A549 (cell line): ENCODE measurements at regions not wholly inside any gene's neighbourhood (a gene's known extent, or its start where the extent isn't known, plus 50 kb on each side); places are given as distances from the start of the nearest gene placed in this dataset.

Experiments
- ATAC-seq, 2 experiments: fragments of 200-7000 bp in 1 of 2; fragments of >200 bp in 1 of 2; cut with Nextera tagmentation in 1 of 2; cut with Tn5 transposase in 1 of 2; 3 replicates each; pipeline versions ENCODE4 v1.8.0 to v1.9.1; 2018 to 2020; ENCODE audit warnings: mild to moderate bottlenecking in 1 of 2, moderate library complexity in 1 of 2
- CTCF ChIA-PET: fragments of 300-600 bp; sonication (Branson Sonifier 250); formaldehyde crosslinking; extraction: SDS; loops from one replicate; lab custom pipeline; 2021; ENCODE audit warnings: antibody characterized with exemption, inconsistent platforms; lab: Yijun Ruan, JAX
- POLR2A ChIA-PET: fragments of 350-600 bp; formaldehyde crosslinking; extraction: SDS; loops from one replicate; lab custom pipeline; 2021; ENCODE audit warnings: antibody characterized with exemption, inconsistent platforms; lab: Yijun Ruan, JAX
- DNase-seq, 2 experiments: peaks; one replicate each; pipeline versions ENCODE4 v3.0.0 to v3.0.0-alpha.2; 2011 to 2016; ENCODE audit warnings: low read depth in 1 of 2, low spot score in 1 of 2
- FAIRE-seq: peaks from 2 replicates; lab custom pipeline; 2011; peaks lifted over from hg19 to GRCh38; lab: Jason Lieb, UNC
- H3K27ac ChIP-seq, 2 experiments: fragments of >200 bp; sonication (Bioruptor Twin); formaldehyde crosslinking; 3 replicates each; pipeline ENCODE4 v1.5.1; 2016 to 2017
- H3K4me1 ChIP-seq: fragments of >200 bp; sonication (Bioruptor Twin); formaldehyde crosslinking; 3 replicates; pipeline ENCODE4 v1.6.1; 2016
- H3K4me2 ChIP-seq: fragments of >200 bp; sonication (Bioruptor Twin); formaldehyde crosslinking; 3 replicates; pipeline ENCODE4 v1.6.1; 2016
- H3K4me3 ChIP-seq: fragments of >200 bp; sonication (Bioruptor Twin); formaldehyde crosslinking; 3 replicates; pipeline ENCODE4 v1.5.1; 2016
- H3K9me3 ChIP-seq: fragments of >200 bp; sonication (Bioruptor Twin); formaldehyde crosslinking; 3 replicates; pipeline ENCODE4 v1.6.1; 2016
- ATOH8 ChIP-seq: fragments of 250-450 bp; sonication (Bioruptor Pico); IDR thresholded peaks from 2 replicates; pipeline ENCODE4 v1.5.0; 2020; ENCODE audit warnings: low read depth, mild to moderate bottlenecking, moderate library complexity
- BHLHE40 ChIP-seq: IDR thresholded peaks from 2 replicates; pipeline ENCODE4 v1.6.1; 2012; ENCODE audit warnings: low read depth, low read length, inconsistent platforms
- CBX2 ChIP-seq: fragments of 200-600 bp; sonication (generic); IDR thresholded peaks from 2 replicates; pipeline ENCODE4 v1.6.1; 2016; ENCODE audit warnings: low read depth, mild to moderate bottlenecking, borderline replicate concordance
- CBX8 ChIP-seq: fragments of 200-600 bp; sonication (generic); IDR thresholded peaks from 2 replicates; pipeline ENCODE4 v1.6.1; 2016
- CEBPB ChIP-seq, 2 experiments: fragments of >200 bp in 1 of 2; sonication (Bioruptor Twin) in 1 of 2; formaldehyde crosslinking in 1 of 2; IDR thresholded peaks; 2 replicates each; pipeline ENCODE4 v1.6.1; 2012 to 2016
- CTCF ChIP-seq: fragments of >200 bp; sonication (Bioruptor Twin); formaldehyde crosslinking; IDR thresholded peaks from 3 replicates; pipeline ENCODE4 v1.5.1; 2016
- E2F6 ChIP-seq: IDR thresholded peaks from 2 replicates; pipeline ENCODE4 v1.6.1; 2012; ENCODE audit warnings: low read depth, borderline replicate concordance
- EHF ChIP-seq: fragments of 250-450 bp; sonication (Bioruptor Pico); IDR thresholded peaks from 2 replicates; pipeline ENCODE4 v1.5.0; 2020; ENCODE audit warnings: mild to moderate bottlenecking
- EP300 ChIP-seq, 2 experiments: fragments of >200 bp; sonication (Bioruptor Twin); formaldehyde crosslinking; IDR thresholded peaks; 2 replicates in 1 of 2; 3 replicates in 1 of 2; pipeline ENCODE4 v1.6.1; 2016 to 2017
- FOSB ChIP-seq: fragments of 250-450 bp; sonication (Bioruptor Pico); IDR thresholded peaks from 2 replicates; pipeline ENCODE4 v1.5.0; 2020; ENCODE audit warnings: mild to moderate bottlenecking, moderate library complexity
- FOXS1 ChIP-seq: fragments of 250-450 bp; sonication (Bioruptor Pico); IDR thresholded peaks from 2 replicates; pipeline ENCODE4 v1.5.0; 2020; ENCODE audit warnings: mild to moderate bottlenecking, moderate library complexity
- HOXB5 ChIP-seq: fragments of 250-450 bp; sonication (Bioruptor Pico); IDR thresholded peaks from 2 replicates; pipeline ENCODE4 v1.5.0; 2020; ENCODE audit warnings: mild to moderate bottlenecking, moderate library complexity
- JUN ChIP-seq, 2 experiments: fragments of >200 bp; sonication (Bioruptor Twin); formaldehyde crosslinking; IDR thresholded peaks; 2 replicates in 1 of 2; 3 replicates in 1 of 2; pipeline ENCODE4 v1.6.1; 2016 to 2017
- MAX ChIP-seq: IDR thresholded peaks from 2 replicates; pipeline ENCODE4 v1.6.1; 2012
- MAZ ChIP-seq: fragments of 150-350 bp; IDR thresholded peaks from 2 replicates; pipeline ENCODE4 v1.6.1; 2014; ENCODE audit warnings: antibody characterized with exemption, low read depth, low read length, borderline replicate concordance
- NR3C1 ChIP-seq: fragments of >200 bp; sonication (Bioruptor Twin); formaldehyde crosslinking; IDR thresholded peaks from 3 replicates; pipeline ENCODE4 v1.6.1; 2017
- PHF8 ChIP-seq: fragments of 200-600 bp; sonication (generic); IDR thresholded peaks from 2 replicates; pipeline ENCODE4 v1.6.1; 2016; ENCODE audit warnings: low read depth, mild to moderate bottlenecking, antibody characterized with exemption, moderate library complexity, borderline replicate concordance
- SMC3 ChIP-seq: fragments of >200 bp; sonication (Bioruptor Twin); formaldehyde crosslinking; IDR thresholded peaks from 3 replicates; pipeline ENCODE4 v1.6.1; 2018; ENCODE audit warnings: inconsistent platforms
- TP53 ChIP-seq: fragments of 250-450 bp; sonication (Bioruptor Pico); IDR thresholded peaks from 2 replicates; pipeline ENCODE4 v1.5.0; 2021; ENCODE audit warnings: mild to moderate bottlenecking, moderate library complexity
- USF2 ChIP-seq: fragments of 450-650 bp; IDR thresholded peaks from 2 replicates; pipeline ENCODE4 v1.6.1; 2014; ENCODE audit warnings: antibody characterized with exemption
- ZFP36 ChIP-seq: fragments of 450-650 bp; IDR thresholded peaks from 2 replicates; pipeline ENCODE4 v1.6.1; 2014; ENCODE audit warnings: borderline replicate concordance; ENCODE audit not compliant: partially characterized antibody
- ZNF302 ChIP-seq: fragments of 250-450 bp; sonication (Bioruptor Pico); IDR thresholded peaks from 2 replicates; pipeline ENCODE4 v1.9.0; 2021; ENCODE audit warnings: inconsistent platforms, mild to moderate bottlenecking, moderate library complexity
- WGBS: methylation state at CpG from one replicate; pipeline ENCODE4 v1.1.6; 2017; ENCODE audit errors: missing lambda C conversion rate; 5-methylcytosine and 5-hydroxymethylcytosine counted together

GRCh38 chr1:115184951-115185331 lies 95.6 kb upstream of the TSPAN2 start:
- ATAC-seq (peak; percentile 23 to 24; a peak in 3 of 6 replicates), DNase-seq (peak in 1 of 2 experiments; percentile 13), FAIRE-seq (no peak)
- POLR2A ChIA-PET = no interaction called here
- Histone ChIP-seq H3K4me2 (peak overlapping the region; percentile 34), H3K27ac (peak overlapping the region; percentile 44 to 79), H3K4me3 (no peak overlapping the region), H3K9me3 (no peaks in the 10 kb centered on the region), H3K4me1 (peaks cover 42% of the 10 kb centered on the region)
- WGBS = 96% methylated on average over 5 of the region's 5 CpGs
- TF ChIP-seq EP300 (IDR thresholded peaks at IDR 0.05) = no peak
- no peak for TF ChIP-seq FOSB
- no peak for TF ChIP-seq SMC3
- no peak for TF ChIP-seq ATOH8
- TF ChIP-seq ZNF302 (CRISPR knock-in tag) = no peak
- TF ChIP-seq JUN (IDR thresholded peaks at IDR 0.05) = no peak
- no peak for TF ChIP-seq USF2
- no peak for TF ChIP-seq BHLHE40
- TF ChIP-seq NR3C1 = no peak
- TF ChIP-seq TP53 (CRISPR knock-in tag) = no peak
- no peak for TF ChIP-seq E2F6
- CTCF ChIA-PET = no interaction called here

- 79% methylated on average over 5 of the region's 5 CpGs for WGBS
- DNase-seq (no peak), ATAC-seq (no peak), FAIRE-seq (no peak)
- Histone ChIP-seq H3K9me3 (no peaks in the 10 kb centered on the region), H3K4me2 (peak overlapping the region; percentile 34), H3K4me3 (no peak overlapping the region), H3K4me1 (peaks cover 42% of the 10 kb centered on the region)
- CTCF ChIA-PET = interaction anchor here (1.0 to 1.6 kb wide), 3 partner anchors 10 to 322 kb away, joined by 3 to 5 read pairs (median 3); no protein-coding TSS in a partner anchor
- TF ChIP-seq MAZ (no peak), EHF (CRISPR knock-in tag) (no peak), ZFP36 (no peak), CEBPB (IDR thresholded peaks at IDR 0.05) (no peak), PHF8 (no peak), CTCF (no peak), NR3C1 (no peak), CBX2 (no peak), BHLHE40 (no peak), CBX8 (no peak), HOXB5 (CRISPR knock-in tag) (no peak), MAX (no peak), FOXS1 (CRISPR knock-in tag) (no peak)
- TF ChIP-seq, all 56 proteins: peak for 0
- H3K27ac ChIP-seq = peak overlapping the region; percentile 44 to 79; a peak in 5 of 6 replicates
- POLR2A ChIA-PET = no interaction called here
Measured at GRCh38 chr1:115184260-115184950, 95.1 kb upstream of the TSPAN2 start.
